ENCODE measurements at regions not wholly inside any gene's neighbourhood (a gene's known extent, or its start where the extent isn't known, plus 50 kb on each side); places are given as distances from the start of the nearest gene placed in this dataset.
"Not testable (repeated sequence)": the region's sequence is repeated elsewhere in the genome, so short reads cannot be mapped to it uniquely, and the experiment has no call there.

DNA sequence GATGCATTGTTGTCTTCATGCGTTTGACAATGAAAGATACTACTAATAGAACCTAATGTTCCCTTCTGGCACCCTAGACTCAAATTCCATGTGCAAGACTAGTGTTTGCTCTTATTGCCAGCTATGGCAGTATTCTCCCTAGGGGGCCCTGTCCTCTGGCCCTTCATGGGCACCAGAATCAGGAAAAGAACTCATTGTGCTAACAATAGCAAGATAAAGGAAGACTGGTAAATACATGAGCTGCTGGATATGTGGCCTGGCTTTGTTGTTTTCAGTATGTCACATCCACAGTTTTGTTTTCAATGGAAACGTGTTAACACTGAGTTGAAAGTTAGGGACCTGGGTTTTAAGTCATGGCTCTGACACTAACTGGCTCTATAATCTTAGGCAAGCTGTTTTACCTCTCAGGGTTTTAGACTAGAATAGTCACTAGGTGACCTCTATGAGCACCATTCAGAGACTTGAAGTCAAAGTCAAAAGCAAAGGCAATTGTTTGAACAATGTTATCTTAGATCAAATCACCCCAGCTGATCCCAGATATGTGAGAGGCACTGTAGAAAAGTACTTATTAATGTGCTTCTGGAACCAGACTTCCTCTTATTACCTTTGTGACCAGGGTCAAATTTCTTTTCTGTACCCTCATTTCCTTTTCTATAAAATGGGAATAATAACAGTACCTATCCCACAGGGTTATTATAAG, 253.7 kb upstream of the DIAPH2 start:
- no peak for DNase-seq (ENCODE audit: low spot score)

DNA sequence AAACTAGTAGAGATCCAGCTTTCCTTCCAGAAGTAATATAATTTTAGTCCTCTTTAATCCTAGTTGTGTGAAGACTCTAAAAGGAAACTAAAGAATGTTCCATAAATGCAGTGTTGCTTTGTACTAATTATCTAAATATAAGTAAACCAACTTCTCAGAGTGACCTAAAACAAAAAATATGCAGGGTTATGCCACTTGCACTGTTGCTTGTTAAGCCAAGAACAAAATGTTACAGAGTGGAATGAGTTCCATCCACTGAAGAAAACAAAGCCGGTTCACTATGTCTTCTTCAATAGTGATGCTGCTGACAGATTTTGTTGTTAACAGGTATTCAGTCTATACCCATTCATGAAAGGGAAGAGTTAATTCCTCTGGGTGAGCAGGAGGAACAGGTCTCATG, 252.0 kb upstream of the DIAPH2 start:
- no peak for DNase-seq (ENCODE audit: low spot score)

DNA sequence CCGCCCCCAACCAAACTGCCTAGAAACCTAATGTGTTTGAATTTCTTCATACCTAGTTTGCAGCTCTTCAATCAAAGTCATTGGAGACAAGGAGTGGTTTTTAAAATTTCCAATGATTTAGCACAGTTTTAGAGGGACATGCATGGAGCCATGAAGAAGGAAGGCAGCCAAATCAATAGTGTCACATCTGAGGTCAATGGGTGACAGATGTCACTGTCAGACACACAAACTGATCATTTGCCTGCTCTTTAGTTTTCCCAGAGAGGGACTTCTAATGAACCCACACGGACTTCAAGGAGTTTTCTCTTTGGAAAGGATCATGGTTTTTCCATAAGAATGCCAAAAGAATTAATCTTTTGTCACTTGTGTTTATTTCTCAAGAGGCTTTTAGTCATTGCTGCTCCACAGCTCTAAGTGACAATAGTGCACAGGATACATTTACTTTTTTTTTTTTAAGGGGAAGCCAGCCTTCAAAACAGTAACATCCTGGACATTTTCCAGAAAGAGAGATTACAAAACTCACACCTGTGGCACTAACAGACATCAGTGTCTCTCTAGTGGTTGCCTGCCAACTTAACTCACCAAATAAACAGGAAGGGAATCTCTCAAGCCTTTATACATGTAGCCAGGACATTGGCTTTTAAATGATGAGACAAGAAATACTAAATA, 251.1 kb upstream of the DIAPH2 start:
- DNase-seq (ENCODE audit: low spot score), result no peak

DNA sequence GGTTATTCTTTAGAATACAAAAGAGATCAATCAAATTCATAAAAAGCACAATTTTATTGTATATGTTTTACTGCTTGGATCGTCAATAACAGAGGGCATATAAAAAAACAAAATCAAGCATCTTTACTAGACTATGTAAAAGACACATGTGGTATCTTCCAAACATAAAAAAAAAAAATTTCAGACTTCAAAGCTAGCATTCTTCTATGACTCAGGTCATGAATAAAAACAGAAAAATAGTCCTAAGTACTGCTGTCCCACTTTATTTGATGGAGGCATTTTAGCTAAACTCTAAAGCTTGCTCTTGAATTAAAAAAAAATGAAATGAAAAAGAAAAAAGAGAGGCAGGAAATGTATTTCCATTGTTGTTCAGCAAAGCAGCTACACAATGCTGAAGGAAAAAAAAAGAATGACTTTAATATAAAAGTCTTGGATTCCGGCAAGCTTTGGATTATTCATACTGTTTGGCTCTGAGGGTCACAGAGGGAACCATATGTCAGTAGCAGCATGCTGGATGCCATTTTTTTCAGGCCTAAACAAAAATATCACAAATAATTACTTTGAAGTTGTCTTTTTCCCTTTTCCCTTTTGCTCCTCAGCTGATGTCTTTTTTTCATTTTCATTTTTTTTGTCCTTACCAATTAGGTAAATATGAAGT, 249.1 kb upstream of the DIAPH2 start:
- DNase-seq (ENCODE audit: low spot score), result no peak

DNA sequence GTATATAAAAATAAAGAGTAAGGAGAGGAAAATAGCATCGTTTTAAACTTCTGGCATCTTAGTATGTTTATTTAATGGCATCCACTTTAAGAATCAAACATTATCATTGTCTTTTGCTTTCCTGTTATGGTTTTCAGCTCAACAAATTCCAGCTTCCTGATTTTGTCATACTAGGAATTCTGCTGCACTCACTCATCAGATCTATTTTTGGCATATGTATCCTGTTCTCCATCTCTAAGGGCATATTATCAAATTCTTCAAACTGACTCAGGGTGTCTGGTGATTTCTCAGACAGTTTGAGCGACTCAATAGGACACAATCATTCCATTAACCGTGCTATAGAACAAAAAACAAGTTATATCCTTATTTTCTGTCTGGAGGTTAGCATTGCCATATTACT, 248.5 kb upstream of the DIAPH2 start:
- peak; percentile 27 for DNase-seq (ENCODE audit: low spot score)

DNA sequence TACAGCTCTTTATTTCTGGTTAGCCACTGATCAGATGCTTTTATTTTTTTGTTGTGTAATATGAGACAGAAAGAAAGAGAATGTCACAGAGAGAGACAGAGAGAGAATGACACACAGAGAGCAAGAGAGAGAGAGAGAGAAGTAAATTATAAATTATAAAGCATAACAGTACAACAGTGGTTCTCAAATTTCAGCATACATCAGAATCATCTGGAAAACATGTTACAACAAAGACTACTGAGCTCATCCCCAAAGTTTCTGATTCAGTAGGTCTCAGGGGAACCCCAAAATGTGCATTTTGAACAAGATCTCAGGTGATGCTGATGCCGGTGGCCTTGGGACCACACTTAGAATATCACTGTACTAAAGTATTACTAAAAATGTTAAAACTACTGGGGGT, 245.8 kb upstream of the DIAPH2 start:
- DNase-seq (ENCODE audit: low spot score), result no peak

DNA sequence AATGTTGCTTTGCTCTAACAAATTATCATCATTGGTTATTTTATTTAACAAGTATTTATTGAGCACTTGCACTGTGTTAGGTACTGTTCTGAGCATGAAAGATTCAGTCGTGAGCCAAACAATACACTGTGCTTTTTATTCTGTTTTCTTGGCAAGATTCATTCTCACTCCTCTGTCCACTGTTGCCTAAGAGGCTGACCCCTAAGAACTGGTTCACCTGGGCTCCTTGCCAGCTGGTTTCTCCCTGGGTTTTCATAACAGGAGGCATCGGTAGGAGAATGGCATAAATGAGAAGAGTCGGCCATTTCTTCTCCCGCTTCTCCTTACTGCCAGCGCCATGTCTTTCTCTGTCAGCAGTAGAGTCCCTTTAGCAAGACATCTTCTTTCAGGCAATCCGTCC, 243.7 kb upstream of the DIAPH2 start:
- no peak for DNase-seq (ENCODE audit: low spot score)

DNA sequence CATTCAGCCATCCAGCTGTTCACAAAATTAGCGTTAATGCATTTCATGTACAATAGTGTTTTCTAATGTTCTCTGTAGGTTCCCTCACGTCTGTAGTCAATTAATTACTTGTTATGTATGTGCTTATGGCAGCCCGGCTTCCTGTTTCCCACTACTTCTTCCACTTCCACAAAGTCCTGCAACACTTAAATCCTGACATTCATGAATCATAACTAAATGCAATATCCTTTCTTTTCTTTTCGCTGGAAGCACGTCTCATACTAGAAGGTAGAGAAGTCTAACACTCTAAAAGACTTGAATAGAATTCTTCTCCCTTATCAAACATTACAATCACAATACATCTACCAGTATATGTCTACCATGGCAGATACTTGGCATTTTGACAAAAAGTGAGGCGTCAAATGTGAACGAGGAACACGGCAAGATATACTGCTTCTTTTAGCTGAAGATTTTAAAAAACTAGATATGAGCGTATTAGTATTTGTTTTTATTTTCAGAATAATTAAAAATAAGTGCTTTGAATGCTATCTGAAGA, 239.0 kb upstream of the DIAPH2 start:
- no peak for DNase-seq (ENCODE audit: low spot score)

DNA sequence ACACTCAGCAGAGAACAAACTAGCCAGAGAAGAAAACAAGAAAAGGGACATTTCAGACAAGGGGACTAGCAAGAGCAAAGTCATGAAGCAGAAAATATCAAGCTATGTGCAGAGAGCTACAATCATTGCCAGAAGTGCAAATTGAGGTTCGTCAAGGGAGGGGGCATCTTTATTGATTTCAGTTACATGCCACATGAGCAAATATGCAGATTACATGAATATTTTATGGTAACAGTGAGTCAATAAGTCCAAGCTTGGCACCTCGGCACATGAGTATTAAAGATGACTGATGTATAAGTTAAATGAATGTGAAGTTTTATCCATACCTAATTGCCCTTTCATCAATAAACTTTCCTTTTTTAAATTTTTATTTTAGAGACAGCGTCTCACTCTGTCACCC, 238.1 kb upstream of the DIAPH2 start:
- DNase-seq (ENCODE audit: low spot score), result no peak

DNA sequence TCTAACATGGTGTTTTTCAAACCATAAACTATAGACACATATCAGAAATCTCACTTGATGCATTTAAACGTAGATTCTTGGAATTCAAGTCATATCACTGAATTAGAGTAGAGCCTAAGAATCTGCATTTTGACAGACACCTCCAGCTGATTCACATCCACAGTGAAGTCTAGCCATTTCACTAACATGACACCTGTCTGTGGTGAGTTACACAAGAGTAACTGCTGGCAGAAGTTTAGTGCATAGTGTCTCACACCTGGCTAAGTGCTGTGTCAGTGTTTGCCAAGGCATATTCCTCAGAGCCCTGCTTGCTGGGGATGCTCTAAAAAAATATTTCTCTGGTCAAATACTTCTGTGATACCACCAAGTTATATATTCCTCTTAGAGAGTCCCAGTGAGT, 237.5 kb upstream of the DIAPH2 start:
- DNase-seq (ENCODE audit: low spot score), result no peak

DNA sequence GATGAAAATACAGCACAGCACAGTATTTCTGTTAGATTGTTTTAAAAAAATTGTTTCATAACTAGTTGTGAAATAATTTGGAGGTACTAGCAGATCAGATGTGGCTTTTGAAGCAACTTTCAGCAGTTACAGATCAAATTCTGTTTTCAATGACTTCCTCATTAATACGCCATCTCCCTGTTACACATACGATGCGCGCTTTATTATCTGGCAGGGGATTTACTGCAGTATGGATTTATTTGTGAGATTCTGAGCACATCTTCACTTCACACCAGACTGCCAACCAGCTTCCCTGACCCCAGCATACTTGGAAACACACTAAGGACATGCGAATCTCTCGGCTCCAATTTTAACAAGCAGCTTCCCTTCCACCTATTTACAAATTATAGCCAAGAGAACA, 235.5 kb upstream of the DIAPH2 start:
- no peak for DNase-seq (ENCODE audit: low spot score)

DNA sequence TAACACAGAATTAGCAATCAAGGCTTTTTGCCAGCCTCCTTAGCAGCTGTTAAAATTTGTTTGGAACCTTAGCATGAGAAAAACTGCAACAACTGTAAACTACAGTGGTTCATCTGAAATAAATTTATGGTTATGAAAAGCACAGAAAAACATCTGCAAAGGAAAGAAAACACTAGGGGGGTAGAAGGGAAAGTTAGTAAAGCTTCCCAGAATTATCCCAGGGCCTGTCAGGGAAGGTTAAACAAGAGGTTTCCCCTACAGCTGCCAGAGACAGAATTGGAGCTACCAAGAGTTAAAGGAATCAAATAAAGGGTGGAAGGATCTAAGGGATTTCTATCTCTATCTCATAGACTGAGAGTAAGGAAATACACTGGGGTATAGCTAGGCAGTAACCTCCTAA, 234.7 kb upstream of the DIAPH2 start:
- no peak for DNase-seq (ENCODE audit: low spot score)

DNA sequence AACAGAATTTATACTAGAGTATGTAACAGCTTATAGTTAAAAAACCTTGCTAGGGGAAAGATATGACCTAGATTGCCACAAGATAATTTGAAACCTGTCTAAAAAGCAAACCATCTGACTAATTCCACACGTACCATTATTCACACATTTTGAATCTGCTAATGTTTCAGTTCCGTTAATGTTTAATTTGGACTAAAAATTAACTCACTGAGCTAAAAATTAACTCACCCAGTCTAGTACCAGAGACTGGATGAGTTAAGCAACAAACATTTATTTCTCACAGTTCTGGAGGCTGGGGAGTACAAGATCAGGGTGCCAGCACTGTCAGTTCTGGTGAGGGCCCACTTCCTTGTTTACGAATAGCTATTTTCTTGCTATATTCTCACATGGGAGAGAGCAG, 231.5 kb upstream of the DIAPH2 start:
- DNase-seq (ENCODE audit: low spot score), result no peak

DNA sequence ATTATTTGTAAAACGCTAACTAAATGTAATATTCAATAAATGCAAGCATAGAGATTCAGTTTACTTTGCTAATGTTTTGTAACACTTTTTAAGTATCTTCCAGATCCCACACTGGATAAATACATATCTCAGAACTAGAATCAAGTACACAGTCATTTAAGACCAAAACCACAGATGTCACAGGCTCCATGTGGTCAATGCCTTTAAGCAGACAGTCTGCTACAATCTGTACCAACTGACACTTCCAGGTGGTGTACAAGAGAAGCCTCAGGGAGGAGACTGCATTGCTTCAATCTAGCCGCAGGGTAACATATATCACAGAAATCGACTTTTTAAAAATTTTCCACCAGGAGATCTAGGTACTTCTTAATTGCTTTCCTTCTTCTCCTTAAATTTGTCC, 229.6 kb upstream of the DIAPH2 start:
- no peak for DNase-seq (ENCODE audit: low spot score)

DNA sequence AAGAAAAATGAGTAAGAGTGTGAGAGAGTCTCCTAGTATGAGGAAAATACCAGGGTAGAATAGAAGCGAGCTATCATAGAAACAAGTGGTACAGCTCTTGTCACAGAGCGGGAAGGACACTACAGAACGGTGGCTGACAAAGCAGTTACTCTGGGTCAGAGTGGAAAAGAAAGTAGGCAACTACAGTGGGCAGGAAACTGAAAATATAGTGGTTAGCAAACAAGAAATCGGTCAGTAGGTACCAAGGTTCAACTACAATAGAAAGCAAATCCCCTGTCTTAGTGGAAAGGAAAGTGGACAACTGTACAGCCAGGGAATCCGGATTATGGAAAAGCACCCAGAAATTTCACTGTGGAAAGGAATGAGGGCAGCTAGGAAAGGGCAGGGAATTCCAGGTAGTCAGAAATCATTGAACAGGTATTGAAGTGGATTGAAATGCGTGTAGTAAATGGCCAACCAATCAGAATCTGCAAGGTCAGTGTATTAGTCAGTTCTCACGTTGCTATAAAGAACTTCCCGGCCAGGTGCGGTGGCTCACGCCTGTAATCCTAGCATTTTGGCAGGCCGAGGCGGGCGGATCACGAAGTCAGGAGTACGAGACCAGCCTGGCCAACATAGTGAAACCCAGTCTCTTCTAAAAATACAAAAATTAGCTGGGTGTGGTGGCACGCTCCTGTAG, 219.6 kb upstream of the DIAPH2 start:
- DNase-seq (ENCODE audit: low spot score), result no peak

DNA sequence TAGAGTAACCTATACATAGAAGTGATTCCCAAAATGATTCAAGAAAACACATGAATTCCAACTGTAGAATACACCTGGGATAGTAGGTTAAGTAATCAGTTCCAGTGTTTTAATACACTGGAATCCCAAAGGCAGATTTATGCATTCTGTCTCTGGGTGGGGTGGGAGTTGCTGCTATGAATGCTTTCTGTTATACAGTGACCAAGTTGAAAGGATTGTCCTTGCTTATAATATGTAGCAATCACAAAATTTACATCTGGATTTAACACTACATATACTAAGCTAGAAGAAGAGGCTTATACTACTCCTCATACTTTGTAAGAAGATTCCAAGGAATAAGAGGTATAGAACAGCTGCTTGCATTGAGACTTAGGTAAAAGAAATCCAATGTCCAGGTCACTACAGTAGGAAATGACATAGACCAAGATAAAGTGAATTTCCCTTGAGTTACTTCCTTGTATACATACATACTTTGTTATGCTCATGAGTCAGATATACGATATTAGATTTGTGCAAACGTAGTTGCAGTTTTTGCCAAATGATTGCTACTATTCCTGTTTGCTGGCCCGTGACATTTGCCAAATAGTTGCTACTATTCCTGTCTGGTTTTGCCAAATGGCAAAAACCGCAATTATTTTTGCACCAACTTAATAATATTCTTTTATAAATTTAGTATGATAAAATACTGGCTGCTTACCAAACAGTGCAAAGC, 210.5 kb upstream of the DIAPH2 start:
- DNase-seq (ENCODE audit: low spot score), result no peak

DNA sequence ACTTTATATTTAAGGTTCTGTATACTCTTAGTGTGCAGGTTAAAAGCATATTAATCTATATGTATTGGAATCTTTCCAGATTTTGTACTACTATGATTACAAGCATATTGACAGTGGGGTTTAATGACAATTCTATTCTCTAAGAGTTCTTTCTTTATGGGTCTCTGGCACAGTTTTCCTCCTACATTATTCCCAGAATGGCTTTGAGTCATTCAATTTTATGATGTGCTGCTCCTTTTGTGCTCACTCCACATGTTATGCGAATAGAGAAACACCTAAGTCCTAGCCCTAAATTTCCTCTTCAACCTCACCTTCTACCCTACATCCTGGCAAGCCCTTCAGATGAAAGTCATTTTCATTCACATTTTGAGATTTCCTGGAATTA, 209.9 kb upstream of the DIAPH2 start:
- DNase-seq (ENCODE audit: low spot score), result no peak

DNA sequence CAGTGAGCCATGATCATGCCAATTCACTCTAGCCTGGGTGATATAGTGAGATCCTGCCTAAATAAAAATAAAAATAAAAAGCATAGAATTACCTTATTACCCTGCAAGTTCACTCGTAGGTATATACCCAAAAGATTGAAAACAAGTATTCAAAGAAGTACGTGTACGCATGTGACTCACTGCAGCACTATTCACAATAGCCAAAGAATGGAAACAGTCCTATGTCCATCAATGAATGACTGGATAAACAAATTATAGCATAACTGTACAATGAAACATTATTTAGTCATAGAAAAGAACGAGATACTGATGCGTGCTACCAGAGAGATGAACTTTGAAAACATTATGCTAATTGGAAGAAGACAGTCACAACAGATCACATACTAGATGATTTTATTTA, 204.6 kb upstream of the DIAPH2 start:
- peak; percentile 26 for DNase-seq (ENCODE audit: low spot score)

DNA sequence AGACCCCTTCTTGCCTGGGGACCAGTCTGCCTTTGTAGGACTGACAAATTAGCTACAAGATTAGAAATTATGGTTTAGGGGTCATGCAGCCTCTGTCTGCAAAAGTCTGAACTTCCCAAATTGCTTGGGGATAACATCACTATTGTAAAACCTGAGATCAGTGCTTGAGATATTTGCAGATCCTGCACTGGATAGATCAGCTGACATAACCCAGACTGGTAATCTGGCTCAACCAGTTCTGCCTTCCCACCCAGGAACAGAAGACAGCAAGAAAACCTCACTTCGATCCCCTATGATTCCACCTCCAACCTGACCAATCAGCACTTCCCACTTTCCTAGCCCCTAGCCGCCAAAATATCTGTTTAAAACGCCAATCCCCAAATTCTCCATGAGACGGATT, 202.8 kb upstream of the DIAPH2 start:
- DNase-seq (ENCODE audit: low spot score), result no peak

DNA sequence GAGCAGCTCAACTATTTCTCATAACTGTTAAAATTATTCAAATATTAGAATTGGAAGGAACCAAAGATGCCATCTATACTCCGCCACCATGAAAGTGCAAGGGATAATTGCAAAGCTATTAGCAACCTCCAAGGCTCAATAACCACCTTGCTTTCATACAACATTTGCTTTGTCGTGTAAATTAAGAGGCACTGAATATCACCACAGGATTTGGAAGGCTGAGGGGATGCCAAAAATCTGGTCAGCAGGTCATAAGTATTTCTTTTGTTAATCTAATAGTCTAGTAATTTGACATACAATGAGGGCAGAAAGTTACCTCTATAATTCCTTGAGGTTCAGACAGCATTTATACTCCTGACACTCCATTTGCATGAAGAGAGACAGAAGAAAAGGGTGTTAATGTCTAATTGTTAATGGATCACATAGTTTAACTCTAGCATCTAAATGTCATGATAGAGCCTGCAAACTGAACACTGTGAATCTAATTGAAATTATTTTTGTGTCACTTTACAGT, 200.9 kb upstream of the DIAPH2 start:
- no peak for DNase-seq (ENCODE audit: low spot score)

DNA sequence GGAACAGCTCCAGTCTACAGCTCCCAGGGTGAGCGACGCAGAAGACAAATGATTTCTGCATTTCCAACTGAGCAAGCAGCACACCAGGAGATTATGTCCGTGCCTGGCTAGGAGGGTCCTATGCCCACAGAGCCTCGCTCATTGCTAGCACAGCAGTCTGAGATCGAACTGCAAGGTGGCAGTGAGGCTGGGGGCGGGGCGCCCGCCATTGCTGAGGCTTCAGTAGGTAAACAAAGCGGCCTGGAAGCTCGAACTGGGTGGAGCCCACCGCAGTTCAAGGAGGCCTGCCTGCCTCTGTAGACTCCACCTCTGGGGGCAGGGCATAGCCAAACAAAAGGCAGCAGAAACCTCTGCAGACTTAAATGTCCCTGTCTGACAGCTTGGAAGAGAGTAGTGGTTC, 198.0 kb upstream of the DIAPH2 start:
- DNase-seq (ENCODE audit: low spot score), result not testable (repeated sequence)

DNA sequence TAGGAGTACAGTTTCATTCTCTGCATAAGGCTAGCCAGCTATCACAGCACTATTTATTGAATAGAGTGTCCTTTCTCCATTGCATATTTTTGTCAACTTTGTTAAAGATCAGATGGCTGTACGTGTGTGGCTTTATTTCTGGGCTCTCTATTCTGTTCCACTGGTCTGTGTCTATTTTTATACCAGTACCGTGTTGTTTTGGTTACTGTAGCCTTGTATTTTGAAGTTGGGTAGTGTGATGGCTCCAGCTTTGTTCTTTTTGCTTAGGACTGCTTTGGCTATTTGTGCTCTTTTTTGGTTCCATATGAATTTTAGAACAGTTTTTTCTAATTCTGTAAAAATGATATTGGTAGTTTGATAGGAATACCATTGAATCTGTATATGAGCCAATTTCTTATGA, 182.1 kb upstream of the DIAPH2 start:
- no peak for DNase-seq (ENCODE audit: low spot score)

Data from RKO (cell line).